Stimulated activated CD4-positive, alpha-beta T cell treated with anti-CD3 and anti-CD28 coated beads, TNF-alpha, amount 100 ng/mL, for 4 hours (primary cell): ENCODE measurements at regions not wholly inside any gene's neighbourhood (a gene's known extent, or its start where the extent isn't known, plus 50 kb on each side); places are given as distances from the start of the nearest gene placed in this dataset.

ENCODE experiments used
- DNase-seq, 3 experiments: peaks; one replicate each; pipeline ENCODE4 v3.0.0-alpha.2; 2020; ENCODE audit warnings: low read depth in 3 of 3

- no peak for DNase-seq
Observed at GRCh38 chr4:17112292-17112659, 213.8 kb upstream of the LDB2 start.

- no peak for DNase-seq
Observed at GRCh38 chr4:17109126-17109525, 210.7 kb upstream of the LDB2 start.

GRCh38 chr4:17103231-17103630 lies 204.8 kb upstream of the LDB2 start:
- DNase-seq: no peak

- DNase-seq: no peak
Observed at GRCh38 chr4:17098996-17099395, 200.6 kb upstream of the LDB2 start.

GRCh38 chr4:17098401-17098800 lies 200.0 kb upstream of the LDB2 start:
- DNase-seq: no peak

GRCh38 chr4:17097362-17097761 lies 198.9 kb upstream of the LDB2 start:
- DNase-seq: no peak

GRCh38 chr4:17096692-17097091 lies 198.2 kb upstream of the LDB2 start:
- DNase-seq: no peak

- no peak for DNase-seq
Observed at GRCh38 chr4:17095771-17096170, 197.3 kb upstream of the LDB2 start.

GRCh38 chr4:17094876-17095210 lies 196.4 kb upstream of the LDB2 start:
- no peak for DNase-seq

GRCh38 chr4:17094159-17094875 lies 195.9 kb upstream of the LDB2 start:
- DNase-seq: no peak

- DNase-seq: no peak
Observed at GRCh38 chr4:17093481-17093880, 195.0 kb upstream of the LDB2 start.

- no peak for DNase-seq
Observed at GRCh38 chr4:17092736-17093437, 194.4 kb upstream of the LDB2 start.

GRCh38 chr4:17091104-17091503 lies 192.7 kb upstream of the LDB2 start:
- no peak for DNase-seq

- no peak for DNase-seq
Observed at GRCh38 chr4:17090063-17090462, 191.6 kb upstream of the LDB2 start.

GRCh38 chr4:17085416-17085815 lies 187.0 kb upstream of the LDB2 start:
- no peak for DNase-seq

GRCh38 chr4:17082186-17082585 lies 183.7 kb upstream of the LDB2 start:
- DNase-seq: no peak

- DNase-seq: no peak
Observed at GRCh38 chr4:17081179-17081578, 182.7 kb upstream of the LDB2 start.

GRCh38 chr4:17077105-17077504 lies 178.7 kb upstream of the LDB2 start:
- no peak for DNase-seq

- DNase-seq: no peak
Observed at GRCh38 chr4:17072483-17072882, 174.0 kb upstream of the LDB2 start.

GRCh38 chr4:17068891-17069290 lies 170.4 kb upstream of the LDB2 start:
- DNase-seq: no peak

- no peak for DNase-seq
Observed at GRCh38 chr4:17068392-17068791, 169.9 kb upstream of the LDB2 start.

- DNase-seq: no peak
Observed at GRCh38 chr4:17066972-17067371, 168.5 kb upstream of the LDB2 start.

GRCh38 chr4:17066236-17066635 lies 167.8 kb upstream of the LDB2 start:
- DNase-seq: no peak

- no peak for DNase-seq
Observed at GRCh38 chr4:17065821-17066220, 167.4 kb upstream of the LDB2 start.
